ENCODE measurements at regions not wholly inside any gene's neighbourhood (a gene's known extent, or its start where the extent isn't known, plus 50 kb on each side); places are given as distances from the start of the nearest gene placed in this dataset.

GRCh38 chr14:29459969-29460560 lies 467.6 kb downstream of the PRKD1 start:
- DNase-seq (ENCODE audit: low spot score), result no peak

- no peak for DNase-seq (ENCODE audit: low spot score)
These were observed 466.5 kb downstream of the PRKD1 start for GRCh38 chr14:29461101-29461500.

- DNase-seq (ENCODE audit: low spot score), result no peak
These were observed 466.1 kb downstream of the PRKD1 start for GRCh38 chr14:29461506-29461905.

- DNase-seq (ENCODE audit: low spot score), result no peak
These were observed 465.3 kb downstream of the PRKD1 start for GRCh38 chr14:29462321-29462720.

GRCh38 chr14:29462772-29463171 lies 464.9 kb downstream of the PRKD1 start:
- DNase-seq (ENCODE audit: low spot score), result no peak

GRCh38 chr14:29463727-29464395 lies 463.8 kb downstream of the PRKD1 start:
- no peak for DNase-seq (ENCODE audit: low spot score)

GRCh38 chr14:29465095-29465494 lies 462.6 kb downstream of the PRKD1 start:
- no peak for DNase-seq (ENCODE audit: low spot score)

GRCh38 chr14:29475641-29476040 lies 452.0 kb downstream of the PRKD1 start:
- DNase-seq (ENCODE audit: low spot score), result no peak

GRCh38 chr14:29486132-29486531 lies 441.5 kb downstream of the PRKD1 start:
- DNase-seq (ENCODE audit: low spot score), result no peak

- no peak for DNase-seq (ENCODE audit: low spot score)
These were observed 437.7 kb downstream of the PRKD1 start for GRCh38 chr14:29489911-29490425.

GRCh38 chr14:29493849-29494248 lies 433.8 kb downstream of the PRKD1 start:
- no peak for DNase-seq (ENCODE audit: low spot score)

GRCh38 chr14:29494312-29494711 lies 433.3 kb downstream of the PRKD1 start:
- no peak for DNase-seq (ENCODE audit: low spot score)

GRCh38 chr14:29503903-29504302 lies 423.7 kb downstream of the PRKD1 start:
- DNase-seq (ENCODE audit: low spot score), result no peak

- no peak for DNase-seq (ENCODE audit: low spot score)
These were observed 409.3 kb downstream of the PRKD1 start for GRCh38 chr14:29518335-29518734.

- no peak for DNase-seq (ENCODE audit: low spot score)
These were observed 406.0 kb downstream of the PRKD1 start for GRCh38 chr14:29521526-29522137.

Measured in COLO829 (cell line).